ENCODE measurements at regions not wholly inside any gene's neighbourhood (a gene's known extent, or its start where the extent isn't known, plus 50 kb on each side); places are given as distances from the start of the nearest gene placed in this dataset.

DNA sequence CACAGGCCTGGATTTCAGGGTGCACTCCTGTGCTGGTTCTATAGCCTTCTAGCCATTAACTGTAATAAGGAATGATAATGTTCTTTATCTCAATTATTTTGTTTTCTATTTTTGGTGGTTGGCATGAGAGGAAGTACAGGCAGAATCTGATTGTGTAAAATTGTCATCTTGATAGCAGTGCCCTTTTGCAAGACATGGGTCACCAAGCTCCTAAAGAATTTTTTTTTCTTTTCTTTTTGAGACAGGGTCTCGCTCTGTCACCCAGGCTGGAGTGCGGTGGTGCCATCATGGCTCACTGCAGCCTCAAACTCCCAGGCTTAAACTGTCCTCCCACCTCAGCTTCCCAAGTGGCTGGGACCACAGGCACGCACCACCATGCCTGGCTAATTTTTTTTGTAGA lies 206.7 kb upstream of the JARID2 start (continued):
- TF ChIP-seq, protein P1, sequence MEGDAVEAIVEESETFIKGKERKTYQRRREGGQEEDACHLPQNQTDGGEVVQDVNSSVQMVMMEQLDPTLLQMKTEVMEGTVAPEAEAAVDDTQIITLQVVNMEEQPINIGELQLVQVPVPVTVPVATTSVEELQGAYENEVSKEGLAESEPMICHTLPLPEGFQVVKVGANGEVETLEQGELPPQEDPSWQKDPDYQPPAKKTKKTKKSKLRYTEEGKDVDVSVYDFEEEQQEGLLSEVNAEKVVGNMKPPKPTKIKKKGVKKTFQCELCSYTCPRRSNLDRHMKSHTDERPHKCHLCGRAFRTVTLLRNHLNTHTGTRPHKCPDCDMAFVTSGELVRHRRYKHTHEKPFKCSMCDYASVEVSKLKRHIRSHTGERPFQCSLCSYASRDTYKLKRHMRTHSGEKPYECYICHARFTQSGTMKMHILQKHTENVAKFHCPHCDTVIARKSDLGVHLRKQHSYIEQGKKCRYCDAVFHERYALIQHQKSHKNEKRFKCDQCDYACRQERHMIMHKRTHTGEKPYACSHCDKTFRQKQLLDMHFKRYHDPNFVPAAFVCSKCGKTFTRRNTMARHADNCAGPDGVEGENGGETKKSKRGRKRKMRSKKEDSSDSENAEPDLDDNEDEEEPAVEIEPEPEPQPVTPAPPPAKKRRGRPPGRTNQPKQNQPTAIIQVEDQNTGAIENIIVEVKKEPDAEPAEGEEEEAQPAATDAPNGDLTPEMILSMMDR (tag by site-specific recombination; IDR thresholded peaks at IDR 0.05): no peak
- TF ChIP-seq, protein P2, sequence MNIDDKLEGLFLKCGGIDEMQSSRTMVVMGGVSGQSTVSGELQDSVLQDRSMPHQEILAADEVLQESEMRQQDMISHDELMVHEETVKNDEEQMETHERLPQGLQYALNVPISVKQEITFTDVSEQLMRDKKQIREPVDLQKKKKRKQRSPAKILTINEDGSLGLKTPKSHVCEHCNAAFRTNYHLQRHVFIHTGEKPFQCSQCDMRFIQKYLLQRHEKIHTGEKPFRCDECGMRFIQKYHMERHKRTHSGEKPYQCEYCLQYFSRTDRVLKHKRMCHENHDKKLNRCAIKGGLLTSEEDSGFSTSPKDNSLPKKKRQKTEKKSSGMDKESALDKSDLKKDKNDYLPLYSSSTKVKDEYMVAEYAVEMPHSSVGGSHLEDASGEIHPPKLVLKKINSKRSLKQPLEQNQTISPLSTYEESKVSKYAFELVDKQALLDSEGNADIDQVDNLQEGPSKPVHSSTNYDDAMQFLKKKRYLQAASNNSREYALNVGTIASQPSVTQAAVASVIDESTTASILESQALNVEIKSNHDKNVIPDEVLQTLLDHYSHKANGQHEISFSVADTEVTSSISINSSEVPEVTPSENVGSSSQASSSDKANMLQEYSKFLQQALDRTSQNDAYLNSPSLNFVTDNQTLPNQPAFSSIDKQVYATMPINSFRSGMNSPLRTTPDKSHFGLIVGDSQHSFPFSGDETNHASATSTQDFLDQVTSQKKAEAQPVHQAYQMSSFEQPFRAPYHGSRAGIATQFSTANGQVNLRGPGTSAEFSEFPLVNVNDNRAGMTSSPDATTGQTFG (tag by site-specific recombination; IDR thresholded peaks at IDR 0.05; ENCODE audit: borderline replicate concordance): no peak
- TF ChIP-seq ZNF664 (tag by site-specific recombination; IDR thresholded peaks at IDR 0.05): no peak
- TF ChIP-seq ZNF202 (tag by site-specific recombination; IDR thresholded peaks at IDR 0.05; ENCODE audit: borderline replicate concordance): no peak
- TF ChIP-seq ZNF112 (tag by site-specific recombination; IDR thresholded peaks at IDR 0.05): no peak

DNA sequence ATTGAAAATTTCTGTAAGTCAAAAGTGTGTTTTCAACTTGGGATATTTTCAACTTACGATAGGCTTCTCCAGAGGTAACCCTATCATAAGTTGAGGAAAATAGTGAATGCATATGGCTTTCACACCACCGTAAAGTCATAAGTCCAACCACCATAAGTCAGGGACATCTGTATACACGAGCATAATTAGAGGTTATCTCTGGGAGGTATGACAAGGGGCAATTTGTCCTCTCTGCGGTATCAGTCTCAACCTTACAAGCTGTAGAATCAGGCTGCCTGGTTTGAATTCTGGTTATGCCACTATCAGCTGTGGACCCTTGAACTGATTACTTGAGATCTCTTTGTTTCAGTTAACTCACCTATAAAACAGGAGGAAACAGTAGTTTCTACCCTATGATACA lies 202.9 kb upstream of the JARID2 start:
- ChIA-PET CTCF (no interaction called here), POLR2A (no interaction called here)
- Histone ChIP-seq H3K36me3 (ENCODE audit: control insufficient read depth in 2 of 2, insufficient read depth in 1 of 2, low read length in 2 of 2) (no peaks in the 10 kb centered on the region), H3K4me3 (ENCODE audit: low read depth, low read length) (no peak overlapping the region), H3K4me1 (ENCODE audit: control insufficient read depth, insufficient read depth, low read length) (no peaks in the 10 kb centered on the region), H3K9me3 (ENCODE audit: control insufficient read depth, insufficient read depth, low read depth, low read length) (no peaks in the 10 kb centered on the region), H3K27ac (ENCODE audit: extremely low read depth, low read depth, low read length) (no peak overlapping the region)
- TF ChIP-seq ZFP37 (tag by site-specific recombination; IDR thresholded peaks at IDR 0.05) (no peak), KLF10 (tag by site-specific recombination; IDR thresholded peaks at IDR 0.05) (no peak), ZNF571 (tag by site-specific recombination; IDR thresholded peaks at IDR 0.05) (no peak), EGR2 (tag by site-specific recombination; IDR thresholded peaks at IDR 0.05; ENCODE audit: low read depth) (no peak), ZNF768 (tag by site-specific recombination; IDR thresholded peaks at IDR 0.05) (no peak), ZNF521 (tag by site-specific recombination; IDR thresholded peaks at IDR 0.05) (no peak), ZFP3 (tag by site-specific recombination; IDR thresholded peaks at IDR 0.05; ENCODE audit: low read depth) (no peak)
- TF ChIP-seq, protein P3, sequence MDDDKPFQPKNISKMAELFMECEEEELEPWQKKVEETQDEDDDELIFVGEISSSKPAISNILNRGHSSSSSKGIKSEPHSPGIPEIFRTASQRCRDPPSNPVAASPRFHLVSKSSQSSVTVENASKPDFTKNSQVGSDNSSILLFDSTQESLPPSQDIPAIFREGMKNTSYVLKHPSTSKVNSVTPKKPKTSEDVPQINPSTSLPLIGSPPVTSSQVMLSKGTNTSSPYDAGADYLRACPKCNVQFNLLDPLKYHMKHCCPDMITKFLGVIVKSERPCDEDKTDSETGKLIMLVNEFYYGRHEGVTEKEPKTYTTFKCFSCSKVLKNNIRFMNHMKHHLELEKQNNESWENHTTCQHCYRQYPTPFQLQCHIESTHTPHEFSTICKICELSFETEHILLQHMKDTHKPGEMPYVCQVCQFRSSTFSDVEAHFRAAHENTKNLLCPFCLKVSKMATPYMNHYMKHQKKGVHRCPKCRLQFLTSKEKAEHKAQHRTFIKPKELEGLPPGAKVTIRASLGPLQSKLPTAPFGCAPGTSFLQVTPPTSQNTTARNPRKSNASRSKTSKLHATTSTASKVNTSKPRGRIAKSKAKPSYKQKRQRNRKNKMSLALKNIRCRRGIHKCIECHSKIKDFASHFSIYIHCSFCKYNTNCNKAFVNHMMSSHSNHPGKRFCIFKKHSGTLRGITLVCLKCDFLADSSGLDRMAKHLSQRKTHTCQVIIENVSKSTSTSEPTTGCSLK (tag by site-specific recombination; IDR thresholded peaks at IDR 0.05): no peak

DNA sequence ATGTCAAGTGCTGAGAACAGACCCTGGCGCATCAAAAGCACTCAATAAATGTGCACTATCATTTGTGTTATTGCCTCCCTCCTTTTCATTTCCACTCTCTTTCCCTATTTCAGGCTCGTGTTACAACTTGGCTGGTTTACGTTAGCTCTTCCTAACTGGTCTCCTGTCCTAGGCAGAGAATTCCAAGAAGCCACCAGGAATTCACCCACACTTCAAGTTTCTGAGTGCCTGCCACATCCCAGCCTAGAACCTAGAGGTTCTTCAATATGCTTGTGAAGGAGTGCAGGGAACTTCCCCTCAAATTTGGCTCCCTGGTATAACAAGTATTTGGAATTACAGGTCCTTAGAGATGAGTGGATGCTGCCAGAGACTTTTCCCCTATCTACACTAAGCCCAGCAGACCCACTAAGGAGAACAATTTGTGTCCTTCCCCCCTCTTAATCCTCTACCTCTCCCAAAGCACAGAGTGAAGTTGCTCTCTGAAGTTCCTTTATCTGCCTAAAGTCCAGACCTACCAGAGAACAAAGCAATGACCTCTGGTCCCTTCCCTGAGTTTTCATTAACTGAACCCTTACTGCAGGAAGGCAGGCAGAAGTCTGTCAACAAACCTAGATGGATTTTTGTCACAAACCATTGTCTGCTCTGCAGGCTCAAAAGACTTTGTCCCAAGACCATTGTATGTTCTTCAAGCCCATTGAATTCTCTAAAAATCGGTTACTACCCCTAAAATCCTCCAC lies 201.6 kb upstream of the JARID2 start:
- no peak overlapping the region for H3K4me3 ChIP-seq (ENCODE audit: low read depth, low read length)
- CTCF ChIA-PET: interaction anchor here (0.6 kb wide), 1 partner anchor 392 kb away, joined by 3 read pairs; no protein-coding TSS in a partner anchor
- H3K4me1 ChIP-seq (ENCODE audit: control insufficient read depth, insufficient read depth, low read length): no peaks in the 10 kb centered on the region
- POLR2A ChIA-PET: no interaction called here
- H3K27ac ChIP-seq (ENCODE audit: extremely low read depth, low read depth, low read length): no peak overlapping the region
- no peaks in the 10 kb centered on the region for H3K9me3 ChIP-seq (ENCODE audit: control insufficient read depth, insufficient read depth, low read depth, low read length)
- no peaks in the 10 kb centered on the region for H3K36me3 ChIP-seq (ENCODE audit: control insufficient read depth in 2 of 2, insufficient read depth in 1 of 2, low read length in 2 of 2)
- TF ChIP-seq REPIN1 (tag by site-specific recombination; IDR thresholded peaks at IDR 0.05; ENCODE audit: low read depth) (no peak), ZNF843 (tag by site-specific recombination; IDR thresholded peaks at IDR 0.05) (no peak)
- TF ChIP-seq, protein P4, sequence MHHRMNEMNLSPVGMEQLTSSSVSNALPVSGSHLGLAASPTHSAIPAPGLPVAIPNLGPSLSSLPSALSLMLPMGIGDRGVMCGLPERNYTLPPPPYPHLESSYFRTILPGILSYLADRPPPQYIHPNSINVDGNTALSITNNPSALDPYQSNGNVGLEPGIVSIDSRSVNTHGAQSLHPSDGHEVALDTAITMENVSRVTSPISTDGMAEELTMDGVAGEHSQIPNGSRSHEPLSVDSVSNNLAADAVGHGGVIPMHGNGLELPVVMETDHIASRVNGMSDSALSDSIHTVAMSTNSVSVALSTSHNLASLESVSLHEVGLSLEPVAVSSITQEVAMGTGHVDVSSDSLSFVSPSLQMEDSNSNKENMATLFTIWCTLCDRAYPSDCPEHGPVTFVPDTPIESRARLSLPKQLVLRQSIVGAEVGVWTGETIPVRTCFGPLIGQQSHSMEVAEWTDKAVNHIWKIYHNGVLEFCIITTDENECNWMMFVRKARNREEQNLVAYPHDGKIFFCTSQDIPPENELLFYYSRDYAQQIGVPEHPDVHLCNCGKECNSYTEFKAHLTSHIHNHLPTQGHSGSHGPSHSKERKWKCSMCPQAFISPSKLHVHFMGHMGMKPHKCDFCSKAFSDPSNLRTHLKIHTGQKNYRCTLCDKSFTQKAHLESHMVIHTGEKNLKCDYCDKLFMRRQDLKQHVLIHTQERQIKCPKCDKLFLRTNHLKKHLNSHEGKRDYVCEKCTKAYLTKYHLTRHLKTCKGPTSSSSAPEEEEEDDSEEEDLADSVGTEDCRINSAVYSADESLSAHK (tag by site-specific recombination; IDR thresholded peaks at IDR 0.05): no peak
